Liver (tissue), 8 donors: ENCODE measurements at regions not wholly inside any gene's neighbourhood (a gene's known extent, or its start where the extent isn't known, plus 50 kb on each side); places are given as distances from the start of the nearest gene placed in this dataset.

Experiments used
- DNase-seq: peaks from one replicate; pipeline ENCODE4 v3.0.0-alpha.2; 2017; ENCODE audit warnings: low spot score
- H3K27ac ChIP-seq, 2 donors: one replicate each; pipeline ENCODE4 v1.7.0; 2013; ENCODE audit warnings: inconsistent platforms in 2 of 2, low read length in 2 of 2, control low read depth in 1 of 2, low read depth in 1 of 2, mild to moderate bottlenecking in 1 of 2
- H3K27me3 ChIP-seq, 4 donors: one replicate each; pipeline versions ENCODE4 v1.6.1 to v1.7.0; 2013; ENCODE audit warnings: low read length in 3 of 4, inconsistent platforms in 1 of 4, mild to moderate bottlenecking in 1 of 4, moderate library complexity in 1 of 4; ENCODE audit not compliant: control insufficient read depth in 4 of 4, insufficient read depth in 4 of 4
- H3K36me3 ChIP-seq, 4 donors: one replicate each; pipeline versions ENCODE4 v1.6.1 to v1.7.0; 2013; ENCODE audit warnings: low read length in 3 of 4, mild to moderate bottlenecking in 3 of 4, low read depth in 1 of 4, moderate library complexity in 1 of 4; ENCODE audit not compliant: control insufficient read depth in 4 of 4, insufficient read depth in 3 of 4
- H3K4me1 ChIP-seq, 4 donors: one replicate each; pipeline versions ENCODE4 v1.6.1 to v1.7.0; 2013; ENCODE audit warnings: low read length in 3 of 4, mild to moderate bottlenecking in 3 of 4, moderate library complexity in 1 of 4; ENCODE audit not compliant: control insufficient read depth in 4 of 4, insufficient read depth in 4 of 4
- H3K4me3 ChIP-seq, 3 donors: one replicate each; pipeline versions ENCODE4 v1.6.1 to v1.7.0; 2013; ENCODE audit warnings: low read length in 3 of 3, control low read depth in 1 of 3, low read depth in 1 of 3, mild to moderate bottlenecking in 1 of 3
- H3K9ac ChIP-seq, 2 donors: one replicate each; pipeline ENCODE4 v1.7.0; 2013; ENCODE audit warnings: low read length in 2 of 2, mild to moderate bottlenecking in 2 of 2, moderate library complexity in 2 of 2, control low read depth in 1 of 2, low read depth in 1 of 2
- H3K9me3 ChIP-seq, 4 donors: one replicate each; pipeline versions ENCODE4 v1.6.1 to v1.7.0; 2013; ENCODE audit warnings: low read length in 3 of 4; ENCODE audit not compliant: control insufficient read depth in 4 of 4
- EGR1 ChIP-seq, 2 donors: IDR thresholded peaks; 2 replicates each; pipeline ENCODE4 v1.6.1; 2016 to 2018; ENCODE audit warnings: antibody characterized with exemption in 2 of 2, low read depth in 2 of 2
- FOXA1 ChIP-seq: IDR thresholded peaks from 2 replicates; pipeline ENCODE4 v1.6.1; 2016; ENCODE audit warnings: antibody characterized with exemption
- FOXA2 ChIP-seq: IDR thresholded peaks from 2 replicates; pipeline ENCODE4 v1.6.1; 2016; ENCODE audit warnings: antibody characterized with exemption
- GABPA ChIP-seq, 2 donors: IDR thresholded peaks in 1 of 2; conservative IDR thresholded peaks in 1 of 2; 2 replicates each; pipeline ENCODE4 v1.6.1; 2016; ENCODE audit warnings: antibody characterized with exemption in 2 of 2, mild to moderate bottlenecking in 1 of 2, moderate library complexity in 1 of 2
- HNF4A ChIP-seq, 2 donors: conservative IDR thresholded peaks; 2 replicates each; pipeline ENCODE4 v1.6.1; 2016; ENCODE audit warnings: antibody characterized with exemption in 2 of 2, mild to moderate bottlenecking in 2 of 2
- HNF4G ChIP-seq: IDR thresholded peaks from 2 replicates; pipeline ENCODE4 v1.6.1; 2016; ENCODE audit warnings: antibody characterized with exemption
- JUND ChIP-seq, 2 donors: IDR thresholded peaks; 2 replicates each; pipeline ENCODE4 v1.6.1; 2016; ENCODE audit warnings: antibody characterized with exemption in 2 of 2
- MAX ChIP-seq: IDR thresholded peaks from 2 replicates; pipeline ENCODE4 v1.6.1; 2016; ENCODE audit warnings: antibody characterized with exemption
- NR2F2 ChIP-seq: IDR thresholded peaks from 2 replicates; pipeline ENCODE4 v1.6.1; 2016; ENCODE audit warnings: antibody characterized with exemption
- RAD21 ChIP-seq, 2 donors: IDR thresholded peaks; 2 replicates each; pipeline ENCODE4 v1.6.1; 2016; ENCODE audit warnings: antibody characterized with exemption in 2 of 2, mild to moderate bottlenecking in 2 of 2
- RXRA ChIP-seq, 2 donors: IDR thresholded peaks; 2 replicates each; pipeline ENCODE4 v1.6.1; 2017 to 2018; ENCODE audit warnings: antibody characterized with exemption in 2 of 2, mild to moderate bottlenecking in 1 of 2
- SP1 ChIP-seq: IDR thresholded peaks from 2 replicates; pipeline ENCODE4 v1.6.1; 2018; ENCODE audit warnings: antibody characterized with exemption, mild to moderate bottlenecking
- TAF1 ChIP-seq: conservative IDR thresholded peaks from 2 replicates; pipeline ENCODE4 v1.6.1; 2016; ENCODE audit warnings: antibody characterized with exemption, mild to moderate bottlenecking
- YY1 ChIP-seq: IDR thresholded peaks from 2 replicates; pipeline ENCODE4 v1.6.1; 2016; ENCODE audit warnings: antibody characterized with exemption, mild to moderate bottlenecking
- ZBTB33 ChIP-seq: IDR thresholded peaks from 2 replicates; pipeline ENCODE4 v1.6.1; 2016; ENCODE audit warnings: antibody characterized with exemption
- WGBS: extraction: QIAGEN DNeasy Blood & Tissue Kit; methylation state at CpG from one replicate; pipeline ENCODE4 v1.1.7; 2013; 5-methylcytosine and 5-hydroxymethylcytosine counted together
- TF ChIP-seq, protein P1 (sequence below): IDR thresholded peaks from 2 replicates; pipeline ENCODE4 v1.6.1; 2016; ENCODE audit warnings: antibody characterized with exemption, mild to moderate bottlenecking
- TF ChIP-seq, protein P2 (sequence below): IDR thresholded peaks from 2 replicates; pipeline ENCODE4 v1.6.1; 2016; ENCODE audit warnings: antibody characterized with exemption
- TF ChIP-seq, protein P3 (sequence below): fragments of 150-350 bp; IDR thresholded peaks from 2 replicates; pipeline ENCODE4 v1.5.1; 2017; ENCODE audit warnings: improper control_type of control experiment, low read depth, low read length; ENCODE audit not compliant: missing input control
- donor health status: healthy.
- donor health status: healthy.
- donor health status: healthy.
- donor health status: healthy.
- donor health status: healthy.

DNA sequence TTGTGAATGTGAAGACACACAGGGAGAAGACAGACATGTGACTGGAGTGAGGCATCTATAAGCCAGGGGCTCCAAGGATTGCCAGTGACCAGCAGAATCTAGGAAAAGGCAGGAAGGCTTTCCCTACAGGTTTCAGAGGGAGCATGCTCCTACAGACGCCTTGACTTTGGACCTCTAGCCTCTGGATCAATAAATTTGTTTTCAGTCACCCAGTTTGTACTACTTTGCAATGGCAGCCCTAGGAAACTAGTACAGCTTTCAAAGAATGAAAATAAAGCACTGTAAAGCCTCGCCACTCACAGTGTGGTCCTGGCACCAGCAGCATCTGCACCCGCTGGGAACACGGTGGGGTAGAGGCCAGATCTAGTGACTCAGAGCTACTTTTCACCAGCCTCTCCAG, 510.0 kb downstream of the LTN1 start:
- Histone ChIP-seq H3K27ac (no peak overlapping the region), H3K9ac (no peak overlapping the region), H3K4me1 (peaks cover 2 to 11% (median 8%) of the 10 kb centered on the region in 4 donors), H3K27me3 (no peaks in the 10 kb centered on the region), H3K4me3 (no peak overlapping the region), H3K36me3 (no peaks in the 10 kb centered on the region), H3K9me3 (no peaks in the 10 kb centered on the region)
- TF ChIP-seq RAD21 (IDR thresholded peaks at IDR 0.05) (peak in 1 of 2 donors; percentile 40), GABPA (IDR thresholded peaks at IDR 0.05 in 1 of 2, conservative IDR thresholded peaks at IDR 0.05 in 1 of 2) (no peak), HNF4G (no peak), HNF4A (conservative IDR thresholded peaks at IDR 0.05) (peak; percentile 43 to 78), SP1 (peak; percentile 63)
- DNase-seq = no peak
- WGBS = 39% methylated on average over 4 of the region's 4 CpGs

DNA sequence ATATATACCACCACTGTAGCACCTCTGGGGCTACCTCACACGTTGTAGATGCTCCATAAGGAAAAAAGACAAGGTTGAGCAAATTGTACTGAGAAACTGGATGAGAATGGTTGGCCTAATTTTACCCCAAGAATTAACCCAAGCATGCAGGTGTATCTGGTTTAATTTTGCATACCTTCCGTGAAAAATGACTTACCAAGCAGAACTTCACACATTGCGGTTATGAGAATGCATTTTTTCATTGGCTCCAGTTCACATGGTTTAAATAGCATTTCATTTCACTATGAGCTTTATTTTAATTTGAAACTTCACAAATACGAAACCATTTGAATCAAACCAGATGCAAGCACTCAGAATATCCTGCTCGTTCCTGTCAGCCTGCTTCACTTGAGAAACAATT, 512.2 kb downstream of the LTN1 start:
- peaks cover 2 to 11% (median 8%) of the 10 kb centered on the region in 4 donors for H3K4me1 ChIP-seq
- WGBS = 73% methylated on average over 5 of the region's 5 CpGs
- no peak overlapping the region for H3K9ac ChIP-seq
- no peaks in the 10 kb centered on the region for H3K27me3 ChIP-seq
- H3K9me3 ChIP-seq = no peaks in the 10 kb centered on the region
- no peak for DNase-seq
- no peak overlapping the region for H3K4me3 ChIP-seq
- no peak overlapping the region for H3K27ac ChIP-seq
- no peaks in the 10 kb centered on the region for H3K36me3 ChIP-seq
- no peak for TF ChIP-seq MAX
- TF ChIP-seq EGR1 (IDR thresholded peaks at IDR 0.05; ENCODE audit: low read depth in 2 of 2) = no peak
- TF ChIP-seq FOXA1 = no peak
- TF ChIP-seq, protein P1, sequence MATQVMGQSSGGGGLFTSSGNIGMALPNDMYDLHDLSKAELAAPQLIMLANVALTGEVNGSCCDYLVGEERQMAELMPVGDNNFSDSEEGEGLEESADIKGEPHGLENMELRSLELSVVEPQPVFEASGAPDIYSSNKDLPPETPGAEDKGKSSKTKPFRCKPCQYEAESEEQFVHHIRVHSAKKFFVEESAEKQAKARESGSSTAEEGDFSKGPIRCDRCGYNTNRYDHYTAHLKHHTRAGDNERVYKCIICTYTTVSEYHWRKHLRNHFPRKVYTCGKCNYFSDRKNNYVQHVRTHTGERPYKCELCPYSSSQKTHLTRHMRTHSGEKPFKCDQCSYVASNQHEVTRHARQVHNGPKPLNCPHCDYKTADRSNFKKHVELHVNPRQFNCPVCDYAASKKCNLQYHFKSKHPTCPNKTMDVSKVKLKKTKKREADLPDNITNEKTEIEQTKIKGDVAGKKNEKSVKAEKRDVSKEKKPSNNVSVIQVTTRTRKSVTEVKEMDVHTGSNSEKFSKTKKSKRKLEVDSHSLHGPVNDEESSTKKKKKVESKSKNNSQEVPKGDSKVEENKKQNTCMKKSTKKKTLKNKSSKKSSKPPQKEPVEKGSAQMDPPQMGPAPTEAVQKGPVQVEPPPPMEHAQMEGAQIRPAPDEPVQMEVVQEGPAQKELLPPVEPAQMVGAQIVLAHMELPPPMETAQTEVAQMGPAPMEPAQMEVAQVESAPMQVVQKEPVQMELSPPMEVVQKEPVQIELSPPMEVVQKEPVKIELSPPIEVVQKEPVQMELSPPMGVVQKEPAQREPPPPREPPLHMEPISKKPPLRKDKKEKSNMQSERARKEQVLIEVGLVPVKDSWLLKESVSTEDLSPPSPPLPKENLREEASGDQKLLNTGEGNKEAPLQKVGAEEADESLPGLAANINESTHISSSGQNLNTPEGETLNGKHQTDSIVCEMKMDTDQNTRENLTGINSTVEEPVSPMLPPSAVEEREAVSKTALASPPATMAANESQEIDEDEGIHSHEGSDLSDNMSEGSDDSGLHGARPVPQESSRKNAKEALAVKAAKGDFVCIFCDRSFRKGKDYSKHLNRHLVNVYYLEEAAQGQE = no peak
- no peak for TF ChIP-seq FOXA2
- TF ChIP-seq, protein P2, sequence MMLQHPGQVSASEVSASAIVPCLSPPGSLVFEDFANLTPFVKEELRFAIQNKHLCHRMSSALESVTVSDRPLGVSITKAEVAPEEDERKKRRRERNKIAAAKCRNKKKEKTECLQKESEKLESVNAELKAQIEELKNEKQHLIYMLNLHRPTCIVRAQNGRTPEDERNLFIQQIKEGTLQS = no peak
- TF ChIP-seq NR2F2 = no peak
- no peak for TF ChIP-seq ZBTB33
- no peak for TF ChIP-seq JUND (IDR thresholded peaks at IDR 0.05)
- TF ChIP-seq HNF4A (conservative IDR thresholded peaks at IDR 0.05) = no peak
- no peak for TF ChIP-seq RAD21 (IDR thresholded peaks at IDR 0.05)
- TF ChIP-seq SP1 = no peak
- TF ChIP-seq, protein P3, sequence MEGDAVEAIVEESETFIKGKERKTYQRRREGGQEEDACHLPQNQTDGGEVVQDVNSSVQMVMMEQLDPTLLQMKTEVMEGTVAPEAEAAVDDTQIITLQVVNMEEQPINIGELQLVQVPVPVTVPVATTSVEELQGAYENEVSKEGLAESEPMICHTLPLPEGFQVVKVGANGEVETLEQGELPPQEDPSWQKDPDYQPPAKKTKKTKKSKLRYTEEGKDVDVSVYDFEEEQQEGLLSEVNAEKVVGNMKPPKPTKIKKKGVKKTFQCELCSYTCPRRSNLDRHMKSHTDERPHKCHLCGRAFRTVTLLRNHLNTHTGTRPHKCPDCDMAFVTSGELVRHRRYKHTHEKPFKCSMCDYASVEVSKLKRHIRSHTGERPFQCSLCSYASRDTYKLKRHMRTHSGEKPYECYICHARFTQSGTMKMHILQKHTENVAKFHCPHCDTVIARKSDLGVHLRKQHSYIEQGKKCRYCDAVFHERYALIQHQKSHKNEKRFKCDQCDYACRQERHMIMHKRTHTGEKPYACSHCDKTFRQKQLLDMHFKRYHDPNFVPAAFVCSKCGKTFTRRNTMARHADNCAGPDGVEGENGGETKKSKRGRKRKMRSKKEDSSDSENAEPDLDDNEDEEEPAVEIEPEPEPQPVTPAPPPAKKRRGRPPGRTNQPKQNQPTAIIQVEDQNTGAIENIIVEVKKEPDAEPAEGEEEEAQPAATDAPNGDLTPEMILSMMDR = no peak
- TF ChIP-seq RXRA (IDR thresholded peaks at IDR 0.05) = no peak
- no peak for TF ChIP-seq HNF4G
- TF ChIP-seq GABPA (IDR thresholded peaks at IDR 0.05 in 1 of 2, conservative IDR thresholded peaks at IDR 0.05 in 1 of 2) = no peak
- TF ChIP-seq YY1 = no peak
- no peak for TF ChIP-seq TAF1
